Liver (tissue), 8 donors: ENCODE measurements at regions not wholly inside any gene's neighbourhood (a gene's known extent, or its start where the extent isn't known, plus 50 kb on each side); places are given as distances from the start of the nearest gene placed in this dataset.

Experiments
- DNase-seq: peaks from one replicate; pipeline ENCODE4 v3.0.0-alpha.2; 2017; ENCODE audit warnings: low spot score
- H3K27ac ChIP-seq, 2 donors: one replicate each; pipeline ENCODE4 v1.7.0; 2013; ENCODE audit warnings: inconsistent platforms in 2 of 2, low read length in 2 of 2, control low read depth in 1 of 2, low read depth in 1 of 2, mild to moderate bottlenecking in 1 of 2
- H3K27me3 ChIP-seq, 4 donors: one replicate each; pipeline versions ENCODE4 v1.6.1 to v1.7.0; 2013; ENCODE audit warnings: low read length in 3 of 4, inconsistent platforms in 1 of 4, mild to moderate bottlenecking in 1 of 4, moderate library complexity in 1 of 4; ENCODE audit not compliant: control insufficient read depth in 4 of 4, insufficient read depth in 4 of 4
- H3K36me3 ChIP-seq, 4 donors: one replicate each; pipeline versions ENCODE4 v1.6.1 to v1.7.0; 2013; ENCODE audit warnings: low read length in 3 of 4, mild to moderate bottlenecking in 3 of 4, low read depth in 1 of 4, moderate library complexity in 1 of 4; ENCODE audit not compliant: control insufficient read depth in 4 of 4, insufficient read depth in 3 of 4
- H3K4me1 ChIP-seq, 4 donors: one replicate each; pipeline versions ENCODE4 v1.6.1 to v1.7.0; 2013; ENCODE audit warnings: low read length in 3 of 4, mild to moderate bottlenecking in 3 of 4, moderate library complexity in 1 of 4; ENCODE audit not compliant: control insufficient read depth in 4 of 4, insufficient read depth in 4 of 4
- H3K4me3 ChIP-seq, 3 donors: one replicate each; pipeline versions ENCODE4 v1.6.1 to v1.7.0; 2013; ENCODE audit warnings: low read length in 3 of 3, control low read depth in 1 of 3, low read depth in 1 of 3, mild to moderate bottlenecking in 1 of 3
- H3K9ac ChIP-seq, 2 donors: one replicate each; pipeline ENCODE4 v1.7.0; 2013; ENCODE audit warnings: low read length in 2 of 2, mild to moderate bottlenecking in 2 of 2, moderate library complexity in 2 of 2, control low read depth in 1 of 2, low read depth in 1 of 2
- H3K9me3 ChIP-seq, 4 donors: one replicate each; pipeline versions ENCODE4 v1.6.1 to v1.7.0; 2013; ENCODE audit warnings: low read length in 3 of 4; ENCODE audit not compliant: control insufficient read depth in 4 of 4
- EGR1 ChIP-seq, 2 donors: IDR thresholded peaks; 2 replicates each; pipeline ENCODE4 v1.6.1; 2016 to 2018; ENCODE audit warnings: antibody characterized with exemption in 2 of 2, low read depth in 2 of 2
- FOXA1 ChIP-seq: IDR thresholded peaks from 2 replicates; pipeline ENCODE4 v1.6.1; 2016; ENCODE audit warnings: antibody characterized with exemption
- FOXA2 ChIP-seq: IDR thresholded peaks from 2 replicates; pipeline ENCODE4 v1.6.1; 2016; ENCODE audit warnings: antibody characterized with exemption
- GABPA ChIP-seq, 2 donors: IDR thresholded peaks in 1 of 2; conservative IDR thresholded peaks in 1 of 2; 2 replicates each; pipeline ENCODE4 v1.6.1; 2016; ENCODE audit warnings: antibody characterized with exemption in 2 of 2, mild to moderate bottlenecking in 1 of 2, moderate library complexity in 1 of 2
- HNF4A ChIP-seq, 2 donors: conservative IDR thresholded peaks; 2 replicates each; pipeline ENCODE4 v1.6.1; 2016; ENCODE audit warnings: antibody characterized with exemption in 2 of 2, mild to moderate bottlenecking in 2 of 2
- HNF4G ChIP-seq: IDR thresholded peaks from 2 replicates; pipeline ENCODE4 v1.6.1; 2016; ENCODE audit warnings: antibody characterized with exemption
- JUND ChIP-seq, 2 donors: IDR thresholded peaks; 2 replicates each; pipeline ENCODE4 v1.6.1; 2016; ENCODE audit warnings: antibody characterized with exemption in 2 of 2
- NR2F2 ChIP-seq: IDR thresholded peaks from 2 replicates; pipeline ENCODE4 v1.6.1; 2016; ENCODE audit warnings: antibody characterized with exemption
- RAD21 ChIP-seq, 2 donors: IDR thresholded peaks; 2 replicates each; pipeline ENCODE4 v1.6.1; 2016; ENCODE audit warnings: antibody characterized with exemption in 2 of 2, mild to moderate bottlenecking in 2 of 2
- RXRA ChIP-seq, 2 donors: IDR thresholded peaks; 2 replicates each; pipeline ENCODE4 v1.6.1; 2017 to 2018; ENCODE audit warnings: antibody characterized with exemption in 2 of 2, mild to moderate bottlenecking in 1 of 2
- SP1 ChIP-seq: IDR thresholded peaks from 2 replicates; pipeline ENCODE4 v1.6.1; 2018; ENCODE audit warnings: antibody characterized with exemption, mild to moderate bottlenecking
- TAF1 ChIP-seq: conservative IDR thresholded peaks from 2 replicates; pipeline ENCODE4 v1.6.1; 2016; ENCODE audit warnings: antibody characterized with exemption, mild to moderate bottlenecking
- YY1 ChIP-seq: IDR thresholded peaks from 2 replicates; pipeline ENCODE4 v1.6.1; 2016; ENCODE audit warnings: antibody characterized with exemption, mild to moderate bottlenecking
- WGBS: extraction: QIAGEN DNeasy Blood & Tissue Kit; methylation state at CpG from one replicate; pipeline ENCODE4 v1.1.7; 2013; 5-methylcytosine and 5-hydroxymethylcytosine counted together
- TF ChIP-seq, protein P1 (sequence below): IDR thresholded peaks from 2 replicates; pipeline ENCODE4 v1.6.1; 2016; ENCODE audit warnings: antibody characterized with exemption
- TF ChIP-seq, protein P2 (sequence below): IDR thresholded peaks from 2 replicates; pipeline ENCODE4 v1.6.1; 2016; ENCODE audit warnings: antibody characterized with exemption
- TF ChIP-seq, protein P3 (sequence below): IDR thresholded peaks from 2 replicates; pipeline ENCODE4 v1.6.1; 2016; ENCODE audit warnings: antibody characterized with exemption, mild to moderate bottlenecking
- TF ChIP-seq, protein P4 (sequence below): fragments of 150-350 bp; IDR thresholded peaks from 2 replicates; pipeline ENCODE4 v1.5.1; 2017; ENCODE audit warnings: improper control_type of control experiment, low read depth, low read length; ENCODE audit not compliant: missing input control
- TF ChIP-seq, protein P5 (sequence below): IDR thresholded peaks from 2 replicates; pipeline ENCODE4 v1.6.1; 2016; ENCODE audit warnings: antibody characterized with exemption
- donor health status: healthy.
- donor health status: healthy.
- donor health status: healthy.
- donor health status: healthy.
- donor health status: healthy.

DNA sequence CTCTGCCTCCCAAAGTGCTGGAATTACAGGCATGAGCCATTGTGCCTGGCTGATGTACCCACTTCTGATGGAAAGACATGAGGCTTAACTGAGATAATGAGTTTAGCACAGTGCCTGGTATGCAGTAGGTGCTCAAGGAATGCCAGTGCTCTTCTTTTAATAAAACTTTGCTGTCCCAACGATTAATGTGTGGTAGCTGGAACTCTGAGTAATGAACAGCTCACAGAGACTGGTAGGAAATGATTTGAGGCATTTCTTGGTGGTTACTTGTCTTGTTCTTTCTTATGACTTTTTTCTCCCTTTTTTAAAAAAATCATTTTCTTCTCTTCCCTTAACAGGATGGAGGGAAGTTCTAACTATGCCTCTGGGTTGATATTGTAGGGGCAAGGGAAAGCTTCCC is 235.7 kb upstream of the PWP1 start:
- WGBS = 87% methylated on average over 1 of the region's 1 CpG
- no peak overlapping the region for H3K9ac ChIP-seq
- H3K9me3 ChIP-seq = no peaks in the 10 kb centered on the region
- no peak overlapping the region for H3K4me3 ChIP-seq
- TF ChIP-seq FOXA2 = no peak
- TF ChIP-seq RXRA (IDR thresholded peaks at IDR 0.05) = no peak
- TF ChIP-seq, protein P1, sequence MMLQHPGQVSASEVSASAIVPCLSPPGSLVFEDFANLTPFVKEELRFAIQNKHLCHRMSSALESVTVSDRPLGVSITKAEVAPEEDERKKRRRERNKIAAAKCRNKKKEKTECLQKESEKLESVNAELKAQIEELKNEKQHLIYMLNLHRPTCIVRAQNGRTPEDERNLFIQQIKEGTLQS = no peak
- no peak for TF ChIP-seq NR2F2
- TF ChIP-seq, protein P2, sequence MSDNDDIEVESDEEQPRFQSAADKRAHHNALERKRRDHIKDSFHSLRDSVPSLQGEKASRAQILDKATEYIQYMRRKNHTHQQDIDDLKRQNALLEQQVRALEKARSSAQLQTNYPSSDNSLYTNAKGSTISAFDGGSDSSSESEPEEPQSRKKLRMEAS = no peak
- no peak for TF ChIP-seq HNF4G
- no peak for TF ChIP-seq RAD21 (IDR thresholded peaks at IDR 0.05)
- TF ChIP-seq, protein P3, sequence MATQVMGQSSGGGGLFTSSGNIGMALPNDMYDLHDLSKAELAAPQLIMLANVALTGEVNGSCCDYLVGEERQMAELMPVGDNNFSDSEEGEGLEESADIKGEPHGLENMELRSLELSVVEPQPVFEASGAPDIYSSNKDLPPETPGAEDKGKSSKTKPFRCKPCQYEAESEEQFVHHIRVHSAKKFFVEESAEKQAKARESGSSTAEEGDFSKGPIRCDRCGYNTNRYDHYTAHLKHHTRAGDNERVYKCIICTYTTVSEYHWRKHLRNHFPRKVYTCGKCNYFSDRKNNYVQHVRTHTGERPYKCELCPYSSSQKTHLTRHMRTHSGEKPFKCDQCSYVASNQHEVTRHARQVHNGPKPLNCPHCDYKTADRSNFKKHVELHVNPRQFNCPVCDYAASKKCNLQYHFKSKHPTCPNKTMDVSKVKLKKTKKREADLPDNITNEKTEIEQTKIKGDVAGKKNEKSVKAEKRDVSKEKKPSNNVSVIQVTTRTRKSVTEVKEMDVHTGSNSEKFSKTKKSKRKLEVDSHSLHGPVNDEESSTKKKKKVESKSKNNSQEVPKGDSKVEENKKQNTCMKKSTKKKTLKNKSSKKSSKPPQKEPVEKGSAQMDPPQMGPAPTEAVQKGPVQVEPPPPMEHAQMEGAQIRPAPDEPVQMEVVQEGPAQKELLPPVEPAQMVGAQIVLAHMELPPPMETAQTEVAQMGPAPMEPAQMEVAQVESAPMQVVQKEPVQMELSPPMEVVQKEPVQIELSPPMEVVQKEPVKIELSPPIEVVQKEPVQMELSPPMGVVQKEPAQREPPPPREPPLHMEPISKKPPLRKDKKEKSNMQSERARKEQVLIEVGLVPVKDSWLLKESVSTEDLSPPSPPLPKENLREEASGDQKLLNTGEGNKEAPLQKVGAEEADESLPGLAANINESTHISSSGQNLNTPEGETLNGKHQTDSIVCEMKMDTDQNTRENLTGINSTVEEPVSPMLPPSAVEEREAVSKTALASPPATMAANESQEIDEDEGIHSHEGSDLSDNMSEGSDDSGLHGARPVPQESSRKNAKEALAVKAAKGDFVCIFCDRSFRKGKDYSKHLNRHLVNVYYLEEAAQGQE = no peak
- TF ChIP-seq TAF1 = no peak
- no peak for TF ChIP-seq HNF4A (conservative IDR thresholded peaks at IDR 0.05)
- TF ChIP-seq, protein P4, sequence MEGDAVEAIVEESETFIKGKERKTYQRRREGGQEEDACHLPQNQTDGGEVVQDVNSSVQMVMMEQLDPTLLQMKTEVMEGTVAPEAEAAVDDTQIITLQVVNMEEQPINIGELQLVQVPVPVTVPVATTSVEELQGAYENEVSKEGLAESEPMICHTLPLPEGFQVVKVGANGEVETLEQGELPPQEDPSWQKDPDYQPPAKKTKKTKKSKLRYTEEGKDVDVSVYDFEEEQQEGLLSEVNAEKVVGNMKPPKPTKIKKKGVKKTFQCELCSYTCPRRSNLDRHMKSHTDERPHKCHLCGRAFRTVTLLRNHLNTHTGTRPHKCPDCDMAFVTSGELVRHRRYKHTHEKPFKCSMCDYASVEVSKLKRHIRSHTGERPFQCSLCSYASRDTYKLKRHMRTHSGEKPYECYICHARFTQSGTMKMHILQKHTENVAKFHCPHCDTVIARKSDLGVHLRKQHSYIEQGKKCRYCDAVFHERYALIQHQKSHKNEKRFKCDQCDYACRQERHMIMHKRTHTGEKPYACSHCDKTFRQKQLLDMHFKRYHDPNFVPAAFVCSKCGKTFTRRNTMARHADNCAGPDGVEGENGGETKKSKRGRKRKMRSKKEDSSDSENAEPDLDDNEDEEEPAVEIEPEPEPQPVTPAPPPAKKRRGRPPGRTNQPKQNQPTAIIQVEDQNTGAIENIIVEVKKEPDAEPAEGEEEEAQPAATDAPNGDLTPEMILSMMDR = no peak
- no peak for TF ChIP-seq YY1
- TF ChIP-seq SP1 = no peak
- no peak for TF ChIP-seq GABPA (IDR thresholded peaks at IDR 0.05 in 1 of 2, conservative IDR thresholded peaks at IDR 0.05 in 1 of 2)
- no peaks in the 10 kb centered on the region for H3K27me3 ChIP-seq
- H3K27ac ChIP-seq = no peak overlapping the region
- H3K4me1 ChIP-seq = no peaks in the 10 kb centered on the region
- no peaks in the 10 kb centered on the region for H3K36me3 ChIP-seq
- no peak for DNase-seq

DNA sequence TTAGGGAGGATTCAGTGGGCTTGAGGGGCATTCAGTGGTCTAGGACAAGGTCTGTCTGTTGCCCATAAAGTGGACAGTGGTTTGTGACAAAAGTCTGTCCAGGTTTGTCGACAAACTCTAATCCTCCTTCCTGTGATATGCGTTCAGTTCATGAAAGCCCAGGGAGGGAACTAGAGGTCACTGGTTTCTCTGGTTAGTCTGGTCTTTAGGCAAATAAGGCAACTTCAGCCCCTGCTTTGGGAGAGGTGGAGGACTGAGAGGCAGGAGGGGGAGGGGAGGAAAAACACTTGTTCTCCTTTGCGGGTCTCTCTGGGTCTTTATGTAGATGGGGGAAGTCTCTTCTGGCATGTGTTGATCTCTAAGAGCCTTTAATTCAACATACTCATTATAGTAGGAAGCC is 235.1 kb upstream of the PWP1 start:
- H3K9ac ChIP-seq = no peak overlapping the region
- H3K27ac ChIP-seq = no peak overlapping the region
- H3K4me3 ChIP-seq = no peak overlapping the region
- no peaks in the 10 kb centered on the region for H3K9me3 ChIP-seq
- DNase-seq = no peak
- 37% methylated on average over 3 of the region's 3 CpGs for WGBS
- no peaks in the 10 kb centered on the region for H3K4me1 ChIP-seq
- no peaks in the 10 kb centered on the region for H3K27me3 ChIP-seq
- no peaks in the 10 kb centered on the region for H3K36me3 ChIP-seq
- no peak for TF ChIP-seq EGR1 (IDR thresholded peaks at IDR 0.05; ENCODE audit: low read depth in 2 of 2)
- TF ChIP-seq HNF4G = no peak
- no peak for TF ChIP-seq TAF1
- TF ChIP-seq, protein P1 = no peak
- TF ChIP-seq GABPA (IDR thresholded peaks at IDR 0.05 in 1 of 2, conservative IDR thresholded peaks at IDR 0.05 in 1 of 2) = no peak
- TF ChIP-seq FOXA2 = no peak
- TF ChIP-seq, protein P4 = no peak
- TF ChIP-seq, protein P3 = no peak
- TF ChIP-seq, protein P5, sequence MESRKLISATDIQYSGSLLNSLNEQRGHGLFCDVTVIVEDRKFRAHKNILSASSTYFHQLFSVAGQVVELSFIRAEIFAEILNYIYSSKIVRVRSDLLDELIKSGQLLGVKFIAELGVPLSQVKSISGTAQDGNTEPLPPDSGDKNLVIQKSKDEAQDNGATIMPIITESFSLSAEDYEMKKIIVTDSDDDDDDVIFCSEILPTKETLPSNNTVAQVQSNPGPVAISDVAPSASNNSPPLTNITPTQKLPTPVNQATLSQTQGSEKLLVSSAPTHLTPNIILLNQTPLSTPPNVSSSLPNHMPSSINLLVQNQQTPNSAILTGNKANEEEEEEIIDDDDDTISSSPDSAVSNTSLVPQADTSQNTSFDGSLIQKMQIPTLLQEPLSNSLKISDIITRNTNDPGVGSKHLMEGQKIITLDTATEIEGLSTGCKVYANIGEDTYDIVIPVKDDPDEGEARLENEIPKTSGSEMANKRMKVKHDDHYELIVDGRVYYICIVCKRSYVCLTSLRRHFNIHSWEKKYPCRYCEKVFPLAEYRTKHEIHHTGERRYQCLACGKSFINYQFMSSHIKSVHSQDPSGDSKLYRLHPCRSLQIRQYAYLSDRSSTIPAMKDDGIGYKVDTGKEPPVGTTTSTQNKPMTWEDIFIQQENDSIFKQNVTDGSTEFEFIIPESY = no peak
- TF ChIP-seq RXRA (IDR thresholded peaks at IDR 0.05) = no peak
- no peak for TF ChIP-seq YY1
- no peak for TF ChIP-seq HNF4A (conservative IDR thresholded peaks at IDR 0.05)
- no peak for TF ChIP-seq NR2F2
- no peak for TF ChIP-seq FOXA1
- no peak for TF ChIP-seq JUND (IDR thresholded peaks at IDR 0.05)
